ENCODE measurements at regions not wholly inside any gene's neighbourhood (a gene's known extent, or its start where the extent isn't known, plus 50 kb on each side); places are given as distances from the start of the nearest gene placed in this dataset.

DNA sequence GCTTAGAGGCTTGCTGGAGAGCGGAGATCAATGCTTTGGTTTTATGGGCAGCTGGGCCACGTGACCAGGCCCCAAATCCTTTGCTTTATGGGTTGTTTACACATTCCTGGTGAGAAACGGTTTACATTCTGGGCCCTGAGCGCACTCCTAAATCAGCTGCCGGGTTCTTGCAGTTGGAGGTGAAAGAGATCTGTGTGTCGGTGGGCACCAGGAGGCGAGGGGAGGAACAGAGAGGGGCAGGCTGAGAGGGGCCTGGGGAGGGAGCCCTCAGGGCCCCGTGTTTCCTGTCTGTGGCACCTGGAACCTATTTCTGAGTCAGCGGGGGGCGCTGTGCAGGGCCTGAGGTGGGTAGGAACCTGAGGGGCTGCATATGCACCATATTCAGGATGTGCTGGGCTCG is 63.5 kb upstream of the HAND1 start (continued):
- TF ChIP-seq JUN (IDR thresholded peaks at IDR 0.05; ENCODE audit: low read depth, low read length) (no peak), RFX5 (IDR thresholded peaks at IDR 0.05; ENCODE audit: borderline replicate concordance, low read depth, low read length) (no peak), CBX5 (IDR thresholded peaks at IDR 0.05; ENCODE audit: low read depth, low read length) (no peak), SUZ12 (IDR thresholded peaks at IDR 0.05; ENCODE audit: low read length) (no peak), SIX5 (IDR thresholded peaks at IDR 0.05; ENCODE audit: low read depth, low read length) (no peak), HDAC6 (IDR thresholded peaks at IDR 0.05; ENCODE audit: low read depth, low read length) (no peak), NANOG (IDR thresholded peaks at IDR 0.05; ENCODE audit: insufficient read depth, low read depth, low read length, poor library complexity, severe bottlenecking) (no peak), CREB1 (IDR thresholded peaks at IDR 0.05) (no peak), SIN3A (conservative IDR thresholded peaks at IDR 0.05 in 1 of 2, IDR thresholded peaks at IDR 0.05 in 1 of 2; ENCODE audit: low read depth in 1 of 2, low read length in 2 of 2) (no peak), CHD1 (IDR thresholded peaks at IDR 0.05; ENCODE audit: low read depth, low read length) (no peak), JUND (IDR thresholded peaks at IDR 0.05; ENCODE audit: low read length) (no peak), RXRA (IDR thresholded peaks at IDR 0.05; ENCODE audit: insufficient read depth, low read depth, low read length) (no peak)
- TF ChIP-seq, protein P1, sequence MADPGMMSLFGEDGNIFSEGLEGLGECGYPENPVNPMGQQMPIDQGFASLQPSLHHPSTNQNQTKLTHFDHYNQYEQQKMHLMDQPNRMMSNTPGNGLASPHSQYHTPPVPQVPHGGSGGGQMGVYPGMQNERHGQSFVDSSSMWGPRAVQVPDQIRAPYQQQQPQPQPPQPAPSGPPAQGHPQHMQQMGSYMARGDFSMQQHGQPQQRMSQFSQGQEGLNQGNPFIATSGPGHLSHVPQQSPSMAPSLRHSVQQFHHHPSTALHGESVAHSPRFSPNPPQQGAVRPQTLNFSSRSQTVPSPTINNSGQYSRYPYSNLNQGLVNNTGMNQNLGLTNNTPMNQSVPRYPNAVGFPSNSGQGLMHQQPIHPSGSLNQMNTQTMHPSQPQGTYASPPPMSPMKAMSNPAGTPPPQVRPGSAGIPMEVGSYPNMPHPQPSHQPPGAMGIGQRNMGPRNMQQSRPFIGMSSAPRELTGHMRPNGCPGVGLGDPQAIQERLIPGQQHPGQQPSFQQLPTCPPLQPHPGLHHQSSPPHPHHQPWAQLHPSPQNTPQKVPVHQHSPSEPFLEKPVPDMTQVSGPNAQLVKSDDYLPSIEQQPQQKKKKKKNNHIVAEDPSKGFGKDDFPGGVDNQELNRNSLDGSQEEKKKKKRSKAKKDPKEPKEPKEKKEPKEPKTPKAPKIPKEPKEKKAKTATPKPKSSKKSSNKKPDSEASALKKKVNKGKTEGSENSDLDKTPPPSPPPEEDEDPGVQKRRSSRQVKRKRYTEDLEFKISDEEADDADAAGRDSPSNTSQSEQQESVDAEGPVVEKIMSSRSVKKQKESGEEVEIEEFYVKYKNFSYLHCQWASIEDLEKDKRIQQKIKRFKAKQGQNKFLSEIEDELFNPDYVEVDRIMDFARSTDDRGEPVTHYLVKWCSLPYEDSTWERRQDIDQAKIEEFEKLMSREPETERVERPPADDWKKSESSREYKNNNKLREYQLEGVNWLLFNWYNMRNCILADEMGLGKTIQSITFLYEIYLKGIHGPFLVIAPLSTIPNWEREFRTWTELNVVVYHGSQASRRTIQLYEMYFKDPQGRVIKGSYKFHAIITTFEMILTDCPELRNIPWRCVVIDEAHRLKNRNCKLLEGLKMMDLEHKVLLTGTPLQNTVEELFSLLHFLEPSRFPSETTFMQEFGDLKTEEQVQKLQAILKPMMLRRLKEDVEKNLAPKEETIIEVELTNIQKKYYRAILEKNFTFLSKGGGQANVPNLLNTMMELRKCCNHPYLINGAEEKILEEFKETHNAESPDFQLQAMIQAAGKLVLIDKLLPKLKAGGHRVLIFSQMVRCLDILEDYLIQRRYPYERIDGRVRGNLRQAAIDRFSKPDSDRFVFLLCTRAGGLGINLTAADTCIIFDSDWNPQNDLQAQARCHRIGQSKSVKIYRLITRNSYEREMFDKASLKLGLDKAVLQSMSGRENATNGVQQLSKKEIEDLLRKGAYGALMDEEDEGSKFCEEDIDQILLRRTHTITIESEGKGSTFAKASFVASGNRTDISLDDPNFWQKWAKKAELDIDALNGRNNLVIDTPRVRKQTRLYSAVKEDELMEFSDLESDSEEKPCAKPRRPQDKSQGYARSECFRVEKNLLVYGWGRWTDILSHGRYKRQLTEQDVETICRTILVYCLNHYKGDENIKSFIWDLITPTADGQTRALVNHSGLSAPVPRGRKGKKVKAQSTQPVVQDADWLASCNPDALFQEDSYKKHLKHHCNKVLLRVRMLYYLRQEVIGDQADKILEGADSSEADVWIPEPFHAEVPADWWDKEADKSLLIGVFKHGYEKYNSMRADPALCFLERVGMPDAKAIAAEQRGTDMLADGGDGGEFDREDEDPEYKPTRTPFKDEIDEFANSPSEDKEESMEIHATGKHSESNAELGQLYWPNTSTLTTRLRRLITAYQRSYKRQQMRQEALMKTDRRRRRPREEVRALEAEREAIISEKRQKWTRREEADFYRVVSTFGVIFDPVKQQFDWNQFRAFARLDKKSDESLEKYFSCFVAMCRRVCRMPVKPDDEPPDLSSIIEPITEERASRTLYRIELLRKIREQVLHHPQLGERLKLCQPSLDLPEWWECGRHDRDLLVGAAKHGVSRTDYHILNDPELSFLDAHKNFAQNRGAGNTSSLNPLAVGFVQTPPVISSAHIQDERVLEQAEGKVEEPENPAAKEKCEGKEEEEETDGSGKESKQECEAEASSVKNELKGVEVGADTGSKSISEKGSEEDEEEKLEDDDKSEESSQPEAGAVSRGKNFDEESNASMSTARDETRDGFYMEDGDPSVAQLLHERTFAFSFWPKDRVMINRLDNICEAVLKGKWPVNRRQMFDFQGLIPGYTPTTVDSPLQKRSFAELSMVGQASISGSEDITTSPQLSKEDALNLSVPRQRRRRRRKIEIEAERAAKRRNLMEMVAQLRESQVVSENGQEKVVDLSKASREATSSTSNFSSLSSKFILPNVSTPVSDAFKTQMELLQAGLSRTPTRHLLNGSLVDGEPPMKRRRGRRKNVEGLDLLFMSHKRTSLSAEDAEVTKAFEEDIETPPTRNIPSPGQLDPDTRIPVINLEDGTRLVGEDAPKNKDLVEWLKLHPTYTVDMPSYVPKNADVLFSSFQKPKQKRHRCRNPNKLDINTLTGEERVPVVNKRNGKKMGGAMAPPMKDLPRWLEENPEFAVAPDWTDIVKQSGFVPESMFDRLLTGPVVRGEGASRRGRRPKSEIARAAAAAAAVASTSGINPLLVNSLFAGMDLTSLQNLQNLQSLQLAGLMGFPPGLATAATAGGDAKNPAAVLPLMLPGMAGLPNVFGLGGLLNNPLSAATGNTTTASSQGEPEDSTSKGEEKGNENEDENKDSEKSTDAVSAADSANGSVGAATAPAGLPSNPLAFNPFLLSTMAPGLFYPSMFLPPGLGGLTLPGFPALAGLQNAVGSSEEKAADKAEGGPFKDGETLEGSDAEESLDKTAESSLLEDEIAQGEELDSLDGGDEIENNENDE (IDR thresholded peaks at IDR 0.05; ENCODE audit: insufficient replicate concordance, low read length): no peak
